ENCODE measurements at regions not wholly inside any gene's neighbourhood (a gene's known extent, or its start where the extent isn't known, plus 50 kb on each side); places are given as distances from the start of the nearest gene placed in this dataset.

DNA sequence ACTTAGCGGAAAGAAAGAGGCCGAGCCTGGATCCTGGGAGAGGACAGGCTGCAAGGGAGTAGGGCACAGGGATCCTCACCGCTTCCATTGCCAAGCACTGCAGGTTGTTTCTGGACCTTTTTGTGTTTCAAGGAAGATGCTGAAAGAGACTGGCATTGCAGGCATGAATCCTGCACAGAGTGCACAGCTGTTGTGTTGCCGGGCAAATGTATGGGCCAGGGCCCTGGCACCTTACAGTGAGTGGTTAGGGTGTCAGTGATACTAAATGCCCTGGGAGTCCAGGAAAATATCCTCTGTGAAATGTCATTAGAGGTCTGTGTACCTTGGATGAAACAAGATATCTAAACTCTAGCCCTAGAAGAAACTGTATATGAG is 145.5 kb upstream of the FGGY start:
- no peak for TF ChIP-seq POLR2A (IDR thresholded peaks at IDR 0.05)
- TF ChIP-seq, protein P1, sequence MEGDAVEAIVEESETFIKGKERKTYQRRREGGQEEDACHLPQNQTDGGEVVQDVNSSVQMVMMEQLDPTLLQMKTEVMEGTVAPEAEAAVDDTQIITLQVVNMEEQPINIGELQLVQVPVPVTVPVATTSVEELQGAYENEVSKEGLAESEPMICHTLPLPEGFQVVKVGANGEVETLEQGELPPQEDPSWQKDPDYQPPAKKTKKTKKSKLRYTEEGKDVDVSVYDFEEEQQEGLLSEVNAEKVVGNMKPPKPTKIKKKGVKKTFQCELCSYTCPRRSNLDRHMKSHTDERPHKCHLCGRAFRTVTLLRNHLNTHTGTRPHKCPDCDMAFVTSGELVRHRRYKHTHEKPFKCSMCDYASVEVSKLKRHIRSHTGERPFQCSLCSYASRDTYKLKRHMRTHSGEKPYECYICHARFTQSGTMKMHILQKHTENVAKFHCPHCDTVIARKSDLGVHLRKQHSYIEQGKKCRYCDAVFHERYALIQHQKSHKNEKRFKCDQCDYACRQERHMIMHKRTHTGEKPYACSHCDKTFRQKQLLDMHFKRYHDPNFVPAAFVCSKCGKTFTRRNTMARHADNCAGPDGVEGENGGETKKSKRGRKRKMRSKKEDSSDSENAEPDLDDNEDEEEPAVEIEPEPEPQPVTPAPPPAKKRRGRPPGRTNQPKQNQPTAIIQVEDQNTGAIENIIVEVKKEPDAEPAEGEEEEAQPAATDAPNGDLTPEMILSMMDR (IDR thresholded peaks at IDR 0.05), result no peak

Measured in tibial nerve (tissue), 3 donors.